OCI-LY1 (cell line): ENCODE measurements at regions not wholly inside any gene's neighbourhood (a gene's known extent, or its start where the extent isn't known, plus 50 kb on each side); places are given as distances from the start of the nearest gene placed in this dataset.

ENCODE experiments used
- EZH2 ChIP-seq: fragments of 200-600 bp; sonication (generic), shearing (Covaris generic); IDR thresholded peaks from 2 replicates; pipeline ENCODE4 v1.8.0; 2017; ENCODE audit warnings: borderline replicate concordance, mixed run types, mild to moderate bottlenecking, antibody characterized with exemption, low read length, moderate library complexity, mixed read lengths
- TF ChIP-seq, protein P1 (sequence below): fragments of 200-600 bp; sonication (generic), shearing (Covaris generic); IDR thresholded peaks from 2 replicates; pipeline ENCODE4 v1.5.1; 2017; ENCODE audit warnings: mild to moderate bottlenecking, antibody characterized with exemption, low read length, moderate library complexity, mixed read lengths

DNA sequence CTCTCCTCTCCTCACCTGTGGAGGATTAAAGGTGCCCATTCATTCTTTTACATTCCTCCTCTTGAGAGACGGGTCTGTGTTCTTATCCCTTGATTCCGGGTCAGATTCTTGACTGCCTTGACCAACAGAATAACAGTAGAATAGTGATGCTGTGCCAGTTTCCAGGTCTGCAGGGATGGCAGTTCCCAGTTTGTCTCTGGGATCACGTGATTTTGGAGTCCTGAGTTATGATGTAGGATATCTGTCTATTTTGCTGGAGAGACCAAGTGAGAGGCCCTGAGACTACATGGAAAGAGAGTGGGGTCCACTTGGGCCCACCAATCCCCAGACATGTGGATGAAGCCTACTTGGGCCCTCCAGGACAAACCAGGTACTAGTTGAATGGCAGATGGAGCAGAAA, 142.8 kb downstream of the TTC8 start:
- TF ChIP-seq, protein P1, sequence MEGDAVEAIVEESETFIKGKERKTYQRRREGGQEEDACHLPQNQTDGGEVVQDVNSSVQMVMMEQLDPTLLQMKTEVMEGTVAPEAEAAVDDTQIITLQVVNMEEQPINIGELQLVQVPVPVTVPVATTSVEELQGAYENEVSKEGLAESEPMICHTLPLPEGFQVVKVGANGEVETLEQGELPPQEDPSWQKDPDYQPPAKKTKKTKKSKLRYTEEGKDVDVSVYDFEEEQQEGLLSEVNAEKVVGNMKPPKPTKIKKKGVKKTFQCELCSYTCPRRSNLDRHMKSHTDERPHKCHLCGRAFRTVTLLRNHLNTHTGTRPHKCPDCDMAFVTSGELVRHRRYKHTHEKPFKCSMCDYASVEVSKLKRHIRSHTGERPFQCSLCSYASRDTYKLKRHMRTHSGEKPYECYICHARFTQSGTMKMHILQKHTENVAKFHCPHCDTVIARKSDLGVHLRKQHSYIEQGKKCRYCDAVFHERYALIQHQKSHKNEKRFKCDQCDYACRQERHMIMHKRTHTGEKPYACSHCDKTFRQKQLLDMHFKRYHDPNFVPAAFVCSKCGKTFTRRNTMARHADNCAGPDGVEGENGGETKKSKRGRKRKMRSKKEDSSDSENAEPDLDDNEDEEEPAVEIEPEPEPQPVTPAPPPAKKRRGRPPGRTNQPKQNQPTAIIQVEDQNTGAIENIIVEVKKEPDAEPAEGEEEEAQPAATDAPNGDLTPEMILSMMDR = no peak
- TF ChIP-seq EZH2 = no peak
